ENCODE measurements at regions not wholly inside any gene's neighbourhood (a gene's known extent, or its start where the extent isn't known, plus 50 kb on each side); places are given as distances from the start of the nearest gene placed in this dataset.

- DNase-seq, result no peak
Measured at GRCh38 chr18:39825485-39826150, 2129.4 kb upstream of the PIK3C3 start.

DNA sequence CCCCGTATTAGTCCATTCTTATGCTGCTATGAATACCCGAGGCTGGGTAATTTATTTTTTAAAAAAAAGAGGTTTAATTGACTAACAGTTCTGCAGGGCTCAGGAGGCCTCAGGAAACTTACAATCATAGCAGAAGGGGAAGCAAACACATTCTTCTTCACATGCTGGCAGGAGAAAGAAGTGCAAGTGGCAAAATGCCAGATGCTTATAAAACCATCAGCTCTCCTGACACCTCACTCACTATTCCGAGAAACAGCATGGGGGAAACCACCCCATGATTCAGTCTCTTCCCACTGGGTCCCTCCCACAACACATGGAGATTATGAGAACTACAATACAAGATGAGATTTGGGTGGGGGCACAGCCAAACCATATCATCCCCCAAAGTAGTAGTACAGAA, 2148.5 kb upstream of the PIK3C3 start:
- DNase-seq, result peak in 1 of 2 experiments; percentile 0

- no peak for DNase-seq
Measured at GRCh38 chr18:39805218-39805617, 2149.8 kb upstream of the PIK3C3 start.

DNA sequence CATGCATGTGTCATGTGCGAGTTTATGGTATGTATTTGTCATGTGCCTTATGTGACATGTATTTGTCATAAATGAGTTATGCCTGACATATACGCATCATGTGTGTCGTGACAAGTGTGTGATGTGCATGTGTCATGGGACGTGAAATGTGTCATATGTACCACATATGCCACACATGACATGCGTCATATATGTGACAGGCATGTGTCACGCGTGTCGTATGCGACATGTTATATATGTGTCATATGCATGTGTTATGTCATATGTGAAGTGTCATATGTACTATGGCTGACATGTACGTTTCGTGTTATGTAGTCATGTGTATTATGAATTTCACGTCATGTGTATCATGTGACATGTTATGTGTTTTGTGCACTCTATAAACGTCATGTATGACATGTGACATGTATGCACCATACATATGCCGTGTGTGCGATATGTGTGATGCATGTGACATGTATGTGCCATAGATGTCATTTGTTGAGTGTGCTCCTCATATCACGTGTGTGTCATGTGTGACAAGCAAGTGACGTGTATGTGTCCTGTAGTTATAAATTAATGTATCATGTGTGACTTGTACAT, 2152.3 kb upstream of the PIK3C3 start:
- no peak for DNase-seq

DNA sequence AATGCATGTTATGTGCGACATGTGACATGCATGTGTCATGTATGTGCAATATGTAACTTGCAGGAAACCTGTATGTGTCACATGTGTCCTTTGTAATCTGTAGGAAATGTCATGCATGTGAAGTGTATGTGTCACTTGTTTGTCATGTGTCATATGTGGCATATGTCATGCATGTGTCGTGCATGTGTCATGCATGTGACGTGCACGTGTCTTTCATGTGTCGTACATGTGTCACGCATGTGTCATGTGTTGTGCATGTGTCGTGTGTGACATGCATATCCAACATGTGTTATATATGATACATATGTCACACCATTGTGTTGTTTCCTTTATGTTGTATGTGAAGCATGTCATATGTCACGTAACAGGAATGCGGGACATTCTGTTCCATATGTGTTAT, 2153.2 kb upstream of the PIK3C3 start:
- no peak for DNase-seq

DNA sequence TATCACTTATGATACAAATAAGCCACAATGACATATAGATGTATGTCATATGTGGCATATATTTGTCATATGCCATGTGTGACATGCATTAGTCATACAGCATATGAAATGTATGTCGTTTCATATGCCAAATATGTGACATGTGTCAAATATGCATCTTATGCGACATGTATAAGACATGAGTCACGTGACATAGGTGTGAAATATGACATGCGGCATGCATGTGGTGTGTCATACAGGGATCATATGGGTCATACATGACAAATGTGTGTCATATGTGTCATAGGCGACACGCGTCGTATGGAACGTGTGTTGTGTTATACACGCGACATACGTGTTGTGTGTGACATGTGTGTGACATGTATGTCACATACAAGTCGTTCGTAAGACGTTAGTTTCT, 2154.0 kb upstream of the PIK3C3 start:
- no peak for DNase-seq

GRCh38 chr18:39799006-39799405, 2156.0 kb upstream of the PIK3C3 start:
- DNase-seq, result no peak

GRCh38 chr18:39796393-39796792, 2158.6 kb upstream of the PIK3C3 start:
- no peak for DNase-seq

- no peak for DNase-seq
Measured at GRCh38 chr18:39795350-39795749, 2159.7 kb upstream of the PIK3C3 start.

- DNase-seq, result no peak
Measured at GRCh38 chr18:39793609-39794008, 2161.4 kb upstream of the PIK3C3 start.

- no peak for DNase-seq
Measured at GRCh38 chr18:39788383-39788782, 2166.7 kb upstream of the PIK3C3 start.

GRCh38 chr18:39786477-39786876, 2168.6 kb upstream of the PIK3C3 start:
- DNase-seq, result no peak

- DNase-seq, result no peak
Measured at GRCh38 chr18:39784541-39784940, 2170.5 kb upstream of the PIK3C3 start.

DNA sequence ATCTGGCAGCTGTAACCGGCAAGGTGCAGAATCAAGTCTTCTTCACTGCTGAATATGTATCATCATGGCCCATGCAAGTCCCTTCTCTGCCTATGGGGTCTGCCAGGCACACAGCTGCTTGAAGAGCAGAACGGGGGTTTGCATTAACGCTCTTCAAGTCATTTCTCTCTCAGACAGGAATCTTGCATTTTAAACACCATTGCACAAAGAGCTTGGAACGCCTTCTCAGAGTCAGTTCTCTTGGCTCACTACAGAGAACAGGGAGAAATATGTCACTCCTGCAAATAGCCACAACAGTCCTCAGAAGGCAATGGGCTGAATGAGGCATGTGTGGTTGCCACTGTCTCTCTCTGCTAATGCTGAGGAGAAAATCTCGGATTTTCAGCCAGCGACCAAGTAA, 2173.5 kb upstream of the PIK3C3 start:
- DNase-seq, result no peak

- no peak for DNase-seq
Measured at GRCh38 chr18:39780774-39781173, 2174.3 kb upstream of the PIK3C3 start.

DNA sequence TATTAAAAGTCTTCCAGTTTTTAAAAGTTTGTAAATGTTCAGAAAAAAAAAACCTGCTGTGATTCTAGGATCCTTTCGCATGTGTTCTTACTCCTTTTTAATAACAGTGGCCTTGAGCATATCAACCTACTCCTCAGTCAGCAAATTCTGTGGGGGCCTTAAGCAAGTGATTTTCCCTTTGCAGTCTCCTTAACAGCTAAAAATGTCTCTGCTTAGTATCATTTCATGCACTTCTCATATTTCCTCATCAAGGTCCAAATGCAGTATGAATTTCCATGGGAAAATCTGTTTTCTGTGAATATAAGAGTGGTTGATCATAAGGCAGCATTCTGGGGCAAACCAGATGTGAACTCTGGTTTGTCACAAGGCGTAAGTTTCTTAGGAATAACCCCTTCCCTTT, 2175.1 kb upstream of the PIK3C3 start:
- no peak for DNase-seq

DNA sequence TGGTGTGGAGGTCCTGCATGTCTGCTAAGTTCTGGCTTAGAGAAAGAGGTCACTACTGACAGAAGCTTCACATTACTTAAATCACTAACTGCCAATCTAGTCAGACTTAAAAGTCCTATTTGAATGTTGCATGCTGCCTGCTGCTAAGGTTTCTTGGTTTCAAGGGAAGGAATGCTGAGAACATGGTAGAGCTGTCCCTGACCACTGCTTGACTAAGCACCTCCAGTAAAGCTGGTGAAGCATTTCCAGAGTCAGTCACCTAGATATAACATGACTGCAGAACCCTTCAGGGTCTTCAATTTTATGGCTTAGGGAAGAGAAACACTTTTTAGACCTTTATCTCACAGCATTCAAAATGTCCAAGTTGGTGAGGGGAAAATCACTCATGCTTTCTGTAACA, 2178.3 kb upstream of the PIK3C3 start:
- DNase-seq, result no peak

DNA sequence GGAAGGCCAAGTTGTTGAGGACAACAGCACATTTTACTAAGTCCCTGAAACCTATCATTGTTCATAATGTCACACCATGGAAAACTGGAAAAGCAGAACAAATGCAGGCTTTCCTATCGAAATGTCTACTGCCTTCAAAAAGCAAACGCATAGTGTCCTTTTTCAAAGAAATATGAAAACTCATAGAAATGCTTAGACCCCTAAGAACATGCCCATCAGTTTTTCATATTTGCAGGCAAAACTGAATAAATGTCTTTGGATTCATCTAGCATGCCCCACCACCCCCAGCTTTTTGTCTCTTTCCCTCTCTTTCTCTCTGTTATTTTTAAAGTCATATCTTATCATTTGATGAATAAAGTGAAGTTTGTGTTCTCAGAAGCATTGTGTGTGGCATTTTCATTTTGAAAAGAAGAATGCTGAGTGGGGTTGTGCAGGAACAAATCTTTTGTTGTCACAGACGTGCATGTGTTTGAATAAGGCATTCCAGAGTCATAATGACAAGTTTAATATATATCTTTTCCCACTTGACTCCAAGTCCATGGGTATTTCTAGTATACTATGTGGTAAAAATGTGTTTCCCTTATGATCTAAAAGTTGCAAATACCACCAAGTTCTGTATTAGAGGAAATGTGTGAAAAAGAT, 2180.0 kb upstream of the PIK3C3 start:
- DNase-seq, result no peak

DNA sequence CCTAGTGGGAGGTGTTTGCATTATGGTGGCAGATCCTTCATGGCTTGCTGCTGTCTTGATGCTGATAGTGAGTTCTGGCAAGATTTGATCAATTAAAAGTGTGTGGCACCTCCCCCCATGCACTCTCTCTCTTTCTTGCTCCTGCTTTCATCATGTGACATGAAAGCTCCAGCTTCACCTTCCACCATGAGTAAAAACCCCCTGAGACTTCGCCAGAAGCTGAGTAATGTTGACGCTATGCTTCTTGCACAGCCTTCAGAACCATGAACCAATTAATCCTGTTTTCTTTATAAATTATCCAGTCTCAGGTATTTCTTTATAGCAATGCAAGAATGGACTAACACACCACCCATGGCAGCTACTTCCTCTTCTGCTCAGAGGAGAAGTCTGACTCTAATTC, 2181.4 kb upstream of the PIK3C3 start:
- no peak for DNase-seq

- DNase-seq, result no peak
Measured at GRCh38 chr18:39772155-39772919, 2182.7 kb upstream of the PIK3C3 start.

GRCh38 chr18:39770399-39770798, 2184.6 kb upstream of the PIK3C3 start:
- DNase-seq, result no peak

DNA sequence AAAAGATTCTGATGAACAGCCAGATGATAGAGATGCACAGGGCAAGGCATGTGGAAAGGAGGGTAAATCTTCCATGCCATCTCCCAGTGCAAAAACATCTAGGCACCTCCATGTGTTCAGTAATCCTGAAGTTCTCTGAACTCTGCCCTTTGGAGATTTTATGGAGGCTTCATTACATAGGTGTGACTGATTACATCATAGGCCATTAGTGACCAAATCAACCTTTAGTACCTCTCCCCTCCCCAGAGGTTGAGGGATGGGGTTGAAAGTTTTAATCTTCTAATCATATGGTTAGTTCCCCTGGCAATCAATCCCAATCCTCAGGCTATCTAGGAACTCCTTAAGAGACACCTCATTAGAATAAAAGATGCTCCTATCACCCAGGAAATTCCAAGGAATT, 2190.2 kb upstream of the PIK3C3 start:
- no peak for DNase-seq

DNA sequence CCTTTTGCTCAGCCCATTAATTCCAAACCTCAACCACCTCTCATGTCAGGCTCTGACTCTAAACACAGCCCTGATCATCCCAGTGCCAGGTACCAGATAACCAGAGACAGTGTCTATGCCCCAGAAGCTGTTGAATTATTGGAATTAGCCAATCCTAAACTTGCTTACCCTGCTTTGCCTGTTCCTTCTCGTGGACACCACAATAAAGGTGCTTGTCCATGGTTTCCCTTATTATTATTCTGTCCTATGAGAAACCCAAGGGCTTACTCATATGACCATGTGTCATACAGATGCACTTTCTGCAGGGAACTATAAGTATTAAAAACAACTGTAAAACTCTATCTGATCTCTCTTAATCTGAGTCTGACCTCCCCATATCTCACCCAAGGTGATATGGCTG, 2193.8 kb upstream of the PIK3C3 start:
- DNase-seq, result no peak

GRCh38 chr18:39759926-39760325, 2194.3 kb upstream of the CELF4 start:
- no peak for DNase-seq
